RPMI8226 (cell line): ENCODE measurements at regions not wholly inside any gene's neighbourhood (a gene's known extent, or its start where the extent isn't known, plus 50 kb on each side); places are given as distances from the start of the nearest gene placed in this dataset.
A peak's percentile ranks its signal among the peaks of the same experiment; 100 is the strongest.
"Not testable (repeated sequence)": the region's sequence is repeated elsewhere in the genome, so short reads cannot be mapped to it uniquely, and the experiment has no call there.

Source experiments
- DNase-seq: peaks from one replicate; pipeline ENCODE4 v3.0.0-alpha.2; 2015

- peak; percentile 85 for DNase-seq
These were observed 232.2 kb downstream of the LY86 start for GRCh38 chr6:6820641-6821238.

GRCh38 chr6:6821639-6822261, 233.2 kb downstream of the LY86 start:
- DNase-seq: no peak

GRCh38 chr6:6823030-6823429, 234.5 kb downstream of the LY86 start:
- DNase-seq: peak; percentile 68

- DNase-seq: no peak
These were observed 235.2 kb downstream of the LY86 start for GRCh38 chr6:6823568-6824224.

- DNase-seq: no peak
These were observed 235.9 kb downstream of the LY86 start for GRCh38 chr6:6824381-6824780.

GRCh38 chr6:6825193-6825784, 236.8 kb downstream of the LY86 start:
- DNase-seq: no peak

- DNase-seq: peak; percentile 96
These were observed 237.8 kb downstream of the LY86 start for GRCh38 chr6:6826095-6826901.

- no peak for DNase-seq
These were observed 238.4 kb downstream of the LY86 start for GRCh38 chr6:6826961-6827360.

- no peak for DNase-seq
These were observed 241.6 kb downstream of the LY86 start for GRCh38 chr6:6829872-6830685.

- DNase-seq: not testable (repeated sequence)
These were observed 242.2 kb downstream of the LY86 start for GRCh38 chr6:6830686-6831063.

GRCh38 chr6:6832439-6832838, 243.9 kb downstream of the LY86 start:
- DNase-seq: no peak

GRCh38 chr6:6834356-6835222, 246.1 kb downstream of the LY86 start:
- peak; percentile 98 for DNase-seq

- no peak for DNase-seq
These were observed 246.6 kb downstream of the LY86 start for GRCh38 chr6:6835223-6835503.

GRCh38 chr6:6836609-6837406, 248.3 kb downstream of the LY86 start:
- no peak for DNase-seq

GRCh38 chr6:6837541-6838080, 249.1 kb downstream of the LY86 start:
- no peak for DNase-seq

GRCh38 chr6:6840831-6841291, 252.3 kb downstream of the LY86 start:
- DNase-seq: no peak

- peak; percentile 61 for DNase-seq
These were observed 253.1 kb downstream of the LY86 start for GRCh38 chr6:6841571-6841970.

- no peak for DNase-seq
These were observed 253.8 kb downstream of the LY86 start for GRCh38 chr6:6842291-6842690.

GRCh38 chr6:6843057-6843627, 254.6 kb downstream of the LY86 start:
- DNase-seq: no peak

- no peak for DNase-seq
These were observed 255.3 kb downstream of the LY86 start for GRCh38 chr6:6843777-6844176.
